H1 (cell line): ENCODE measurements at regions not wholly inside any gene's neighbourhood (a gene's known extent, or its start where the extent isn't known, plus 50 kb on each side); places are given as distances from the start of the nearest gene placed in this dataset.

Source experiments
- KDM4A ChIP-seq: IDR thresholded peaks from one replicate; pipeline ENCODE4 v1.7.1; 2012; ENCODE audit warnings: low read depth, mild to moderate bottlenecking, moderate library complexity, low read length, inconsistent platforms; ENCODE audit not compliant: severe bottlenecking
- POLR2A ChIP-seq, 2 experiments: IDR thresholded peaks; 1 replicate in 1 of 2; 2 replicates in 1 of 2; pipeline ENCODE4 v1.6.1; 2011; ENCODE audit warnings: low read depth in 2 of 2, low read length in 2 of 2, mild to moderate bottlenecking in 2 of 2; ENCODE audit errors: control extremely low read depth in 1 of 2
- POLR2AphosphoS5 ChIP-seq: IDR thresholded peaks from 2 replicates; pipeline ENCODE4 v1.6.1; 2011; ENCODE audit warnings: low read depth, low read length
- TF ChIP-seq, protein P1 (sequence below), 3 experiments: IDR thresholded peaks; 1 replicate in 2 of 3; 2 replicates in 1 of 3; pipeline versions ENCODE4 v1.5.1 to v1.6.1; 2011; ENCODE audit warnings: low read length in 3 of 3, mild to moderate bottlenecking in 3 of 3, inconsistent platforms in 2 of 3, low read depth in 1 of 3, moderate library complexity in 1 of 3; ENCODE audit not compliant: insufficient read depth in 1 of 3; ENCODE audit errors: control extremely low read depth in 1 of 3

- no peak for TF ChIP-seq KDM4A
- TF ChIP-seq POLR2A (IDR thresholded peaks at IDR 0.05; ENCODE audit: control extremely low read depth in 1 of 2, low read depth in 2 of 2, low read length in 2 of 2): no peak
- TF ChIP-seq, protein P1, sequence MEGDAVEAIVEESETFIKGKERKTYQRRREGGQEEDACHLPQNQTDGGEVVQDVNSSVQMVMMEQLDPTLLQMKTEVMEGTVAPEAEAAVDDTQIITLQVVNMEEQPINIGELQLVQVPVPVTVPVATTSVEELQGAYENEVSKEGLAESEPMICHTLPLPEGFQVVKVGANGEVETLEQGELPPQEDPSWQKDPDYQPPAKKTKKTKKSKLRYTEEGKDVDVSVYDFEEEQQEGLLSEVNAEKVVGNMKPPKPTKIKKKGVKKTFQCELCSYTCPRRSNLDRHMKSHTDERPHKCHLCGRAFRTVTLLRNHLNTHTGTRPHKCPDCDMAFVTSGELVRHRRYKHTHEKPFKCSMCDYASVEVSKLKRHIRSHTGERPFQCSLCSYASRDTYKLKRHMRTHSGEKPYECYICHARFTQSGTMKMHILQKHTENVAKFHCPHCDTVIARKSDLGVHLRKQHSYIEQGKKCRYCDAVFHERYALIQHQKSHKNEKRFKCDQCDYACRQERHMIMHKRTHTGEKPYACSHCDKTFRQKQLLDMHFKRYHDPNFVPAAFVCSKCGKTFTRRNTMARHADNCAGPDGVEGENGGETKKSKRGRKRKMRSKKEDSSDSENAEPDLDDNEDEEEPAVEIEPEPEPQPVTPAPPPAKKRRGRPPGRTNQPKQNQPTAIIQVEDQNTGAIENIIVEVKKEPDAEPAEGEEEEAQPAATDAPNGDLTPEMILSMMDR (IDR thresholded peaks at IDR 0.05; ENCODE audit: control extremely low read depth in 1 of 3, insufficient read depth in 1 of 3, low read depth in 1 of 3, low read length in 3 of 3): no peak
- no peak for TF ChIP-seq POLR2AphosphoS5
Observed at GRCh38 chr21:38716942-38717341, 88.8 kb upstream of the ETS2 start.
